DOHH2 (cell line): ENCODE measurements at regions not wholly inside any gene's neighbourhood (a gene's known extent, or its start where the extent isn't known, plus 50 kb on each side); places are given as distances from the start of the nearest gene placed in this dataset.
"Not testable (repeated sequence)": the region's sequence is repeated elsewhere in the genome, so short reads cannot be mapped to it uniquely, and the experiment has no call there.

Source experiments
- EZH2phosphoT487 ChIP-seq: fragments of 200-600 bp; sonication (generic); IDR thresholded peaks from 2 replicates; pipeline ENCODE4 v1.6.1; 2017; ENCODE audit warnings: borderline replicate concordance, mild to moderate bottlenecking, antibody characterized with exemption, low read length, moderate library complexity, mixed read lengths
- TF ChIP-seq, protein P1 (sequence below): fragments of 200-600 bp; sonication (generic); IDR thresholded peaks from one replicate; pipeline ENCODE4 v1.5.1; 2014; ENCODE audit warnings: antibody characterized with exemption, mild to moderate bottlenecking, low read depth, low read length; ENCODE audit not compliant: poor library complexity, severe bottlenecking

GRCh38 chr3:110525558-110526064 is 546.0 kb upstream of the NECTIN3 start:
- TF ChIP-seq, protein P1, sequence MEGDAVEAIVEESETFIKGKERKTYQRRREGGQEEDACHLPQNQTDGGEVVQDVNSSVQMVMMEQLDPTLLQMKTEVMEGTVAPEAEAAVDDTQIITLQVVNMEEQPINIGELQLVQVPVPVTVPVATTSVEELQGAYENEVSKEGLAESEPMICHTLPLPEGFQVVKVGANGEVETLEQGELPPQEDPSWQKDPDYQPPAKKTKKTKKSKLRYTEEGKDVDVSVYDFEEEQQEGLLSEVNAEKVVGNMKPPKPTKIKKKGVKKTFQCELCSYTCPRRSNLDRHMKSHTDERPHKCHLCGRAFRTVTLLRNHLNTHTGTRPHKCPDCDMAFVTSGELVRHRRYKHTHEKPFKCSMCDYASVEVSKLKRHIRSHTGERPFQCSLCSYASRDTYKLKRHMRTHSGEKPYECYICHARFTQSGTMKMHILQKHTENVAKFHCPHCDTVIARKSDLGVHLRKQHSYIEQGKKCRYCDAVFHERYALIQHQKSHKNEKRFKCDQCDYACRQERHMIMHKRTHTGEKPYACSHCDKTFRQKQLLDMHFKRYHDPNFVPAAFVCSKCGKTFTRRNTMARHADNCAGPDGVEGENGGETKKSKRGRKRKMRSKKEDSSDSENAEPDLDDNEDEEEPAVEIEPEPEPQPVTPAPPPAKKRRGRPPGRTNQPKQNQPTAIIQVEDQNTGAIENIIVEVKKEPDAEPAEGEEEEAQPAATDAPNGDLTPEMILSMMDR = not testable (repeated sequence)
- TF ChIP-seq EZH2phosphoT487 = not testable (repeated sequence)
